ENCODE measurements at regions not wholly inside any gene's neighbourhood (a gene's known extent, or its start where the extent isn't known, plus 50 kb on each side); places are given as distances from the start of the nearest gene placed in this dataset.

- H3K4me1 Mint-ChIP-seq (ENCODE audit: unreplicated experiment) = no peaks in the 10 kb centered on the region
- H3K36me3 Mint-ChIP-seq = no peaks in the 10 kb centered on the region
- H3K9me3 Mint-ChIP-seq = peaks cover 5% of the 10 kb centered on the region
- H3K4me3 Mint-ChIP-seq = no peak overlapping the region
- no peak overlapping the region for H3K27ac Mint-ChIP-seq
- no peak for TF ChIP-seq CTCF (conservative IDR thresholded peaks at IDR 0.05)
- peaks cover 42% of the 10 kb centered on the region for H3K27me3 Mint-ChIP-seq
- no peak for DNase-seq (ENCODE audit: extremely low spot score, unreplicated experiment)
These were observed 313.3 kb upstream of the SP8 start for GRCh38 chr7:21099955-21100354.

- Mint-ChIP-seq H3K9me3 (peaks cover 5% of the 10 kb centered on the region), H3K4me3 (no peak overlapping the region), H3K27me3 (peaks cover 44% of the 10 kb centered on the region), H3K36me3 (no peaks in the 10 kb centered on the region), H3K4me1 (ENCODE audit: unreplicated experiment) (no peaks in the 10 kb centered on the region), H3K27ac (no peak overlapping the region)
- no peak for DNase-seq (ENCODE audit: extremely low spot score, unreplicated experiment)
- no peak for TF ChIP-seq CTCF (conservative IDR thresholded peaks at IDR 0.05)
These were observed 314.9 kb upstream of the SP8 start for GRCh38 chr7:21101541-21101940.

DNA sequence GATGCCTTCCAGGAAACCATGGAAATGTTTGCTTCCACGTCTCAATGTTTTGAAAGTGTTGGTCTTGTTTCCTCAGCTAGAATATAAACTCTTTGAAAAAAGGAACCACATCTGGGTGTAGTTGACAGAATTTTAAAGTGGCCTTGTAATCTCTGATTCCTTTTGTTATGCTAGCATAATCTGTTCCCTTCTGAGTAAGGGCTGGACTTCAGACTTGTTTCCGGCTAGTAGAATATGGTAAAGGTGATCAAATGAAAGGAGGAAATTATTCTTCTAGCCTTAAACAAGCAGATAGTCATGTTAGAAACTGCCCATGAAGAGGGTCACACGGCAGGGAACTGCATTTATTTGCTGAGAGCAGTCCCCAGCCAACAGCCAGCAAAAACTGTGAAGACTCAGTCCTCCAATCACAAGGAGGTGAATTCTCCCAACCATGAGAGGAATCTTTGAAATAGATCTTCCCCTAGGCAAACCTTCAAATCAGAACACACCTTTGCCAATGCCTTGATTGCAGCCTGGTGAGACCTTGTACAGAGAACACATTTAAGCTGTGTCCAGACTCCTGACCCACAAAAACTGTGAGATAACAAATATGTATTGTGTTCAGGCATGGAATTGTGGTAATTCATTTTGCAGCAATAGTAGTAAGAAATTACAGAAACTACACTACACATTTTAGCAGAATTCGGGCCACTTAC, 316.9 kb upstream of the SP8 start:
- no peaks in the 10 kb centered on the region for H3K9me3 Mint-ChIP-seq
- H3K27me3 Mint-ChIP-seq = peaks cover 37% of the 10 kb centered on the region
- DNase-seq (ENCODE audit: extremely low spot score, unreplicated experiment) = no peak
- H3K4me3 Mint-ChIP-seq = no peak overlapping the region
- no peak for TF ChIP-seq CTCF (conservative IDR thresholded peaks at IDR 0.05)
- no peaks in the 10 kb centered on the region for H3K4me1 Mint-ChIP-seq (ENCODE audit: unreplicated experiment)
- H3K27ac Mint-ChIP-seq = no peak overlapping the region
- no peaks in the 10 kb centered on the region for H3K36me3 Mint-ChIP-seq

- no peaks in the 10 kb centered on the region for H3K9me3 Mint-ChIP-seq
- H3K4me3 Mint-ChIP-seq = no peak overlapping the region
- H3K4me1 Mint-ChIP-seq (ENCODE audit: unreplicated experiment) = no peaks in the 10 kb centered on the region
- no peaks in the 10 kb centered on the region for H3K36me3 Mint-ChIP-seq
- DNase-seq (ENCODE audit: extremely low spot score, unreplicated experiment) = no peak
- no peak for TF ChIP-seq CTCF (conservative IDR thresholded peaks at IDR 0.05)
- no peak overlapping the region for H3K27ac Mint-ChIP-seq
- peaks cover 41% of the 10 kb centered on the region for H3K27me3 Mint-ChIP-seq
These were observed 317.4 kb upstream of the SP8 start for GRCh38 chr7:21104124-21104500.

DNA sequence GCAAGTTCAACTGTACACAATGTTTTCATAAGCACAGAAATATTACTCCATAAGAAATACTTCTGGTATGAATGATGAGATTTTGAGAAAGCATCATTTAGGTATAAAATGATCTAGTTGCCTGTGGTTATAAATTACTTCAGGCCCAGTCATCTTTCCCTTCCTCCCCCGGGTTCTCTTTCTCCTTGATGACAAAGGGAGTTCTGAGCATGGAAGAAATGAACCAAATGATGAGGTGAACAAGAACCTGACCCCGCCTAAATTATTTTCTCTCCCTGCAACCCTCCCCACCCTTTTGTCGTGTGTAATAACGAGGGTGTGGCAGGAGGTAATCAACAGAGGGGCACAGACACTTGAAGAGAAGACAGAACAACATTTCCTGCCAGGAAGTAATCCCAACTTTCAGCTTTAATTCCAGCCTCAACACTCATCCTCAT, 319.6 kb upstream of the SP8 start:
- Mint-ChIP-seq H3K36me3 (no peaks in the 10 kb centered on the region), H3K27me3 (peaks cover 39% of the 10 kb centered on the region), H3K9me3 (no peaks in the 10 kb centered on the region), H3K27ac (no peak overlapping the region), H3K4me1 (ENCODE audit: unreplicated experiment) (no peaks in the 10 kb centered on the region), H3K4me3 (no peak overlapping the region)
- no peak for TF ChIP-seq CTCF (conservative IDR thresholded peaks at IDR 0.05)
- DNase-seq (ENCODE audit: extremely low spot score, unreplicated experiment) = no peak

DNA sequence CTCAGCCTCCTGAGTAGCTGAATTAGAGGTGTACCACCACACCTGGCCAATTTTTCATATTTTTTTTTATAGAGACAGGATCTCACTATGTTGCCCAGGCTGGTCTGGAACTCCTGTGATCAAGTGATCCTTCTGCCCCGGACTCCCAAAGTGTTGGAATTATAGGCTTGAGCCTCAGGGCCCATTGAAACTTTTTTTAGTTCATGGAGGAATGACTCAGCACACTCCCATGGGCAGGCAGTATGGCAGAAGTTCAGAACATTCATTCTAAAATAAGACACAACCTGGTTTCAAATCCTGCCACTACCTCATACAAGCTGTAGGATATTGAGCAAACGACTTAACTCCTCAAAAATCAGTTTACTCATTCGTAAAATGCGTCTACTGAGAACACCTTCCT, 320.4 kb upstream of the SP8 start:
- Mint-ChIP-seq H3K9me3 (no peaks in the 10 kb centered on the region), H3K4me1 (ENCODE audit: unreplicated experiment) (no peaks in the 10 kb centered on the region), H3K27ac (no peak overlapping the region), H3K36me3 (no peaks in the 10 kb centered on the region), H3K27me3 (peaks cover 36% of the 10 kb centered on the region), H3K4me3 (no peak overlapping the region)
- no peak for DNase-seq (ENCODE audit: extremely low spot score, unreplicated experiment)
- TF ChIP-seq CTCF (conservative IDR thresholded peaks at IDR 0.05) = no peak
